SH-SY5Y (cell line): ENCODE measurements at regions not wholly inside any gene's neighbourhood (a gene's known extent, or its start where the extent isn't known, plus 50 kb on each side); places are given as distances from the start of the nearest gene placed in this dataset.

Experiments
- GATA2 ChIP-seq: IDR thresholded peaks from 2 replicates; pipeline ENCODE4 v1.6.1; 2011; ENCODE audit warnings: mild to moderate bottlenecking, low read depth, low read length
- GATA3 ChIP-seq: IDR thresholded peaks from 2 replicates; pipeline ENCODE4 v1.6.1; 2011; ENCODE audit warnings: low read depth, mild to moderate bottlenecking, low read length, moderate library complexity

DNA sequence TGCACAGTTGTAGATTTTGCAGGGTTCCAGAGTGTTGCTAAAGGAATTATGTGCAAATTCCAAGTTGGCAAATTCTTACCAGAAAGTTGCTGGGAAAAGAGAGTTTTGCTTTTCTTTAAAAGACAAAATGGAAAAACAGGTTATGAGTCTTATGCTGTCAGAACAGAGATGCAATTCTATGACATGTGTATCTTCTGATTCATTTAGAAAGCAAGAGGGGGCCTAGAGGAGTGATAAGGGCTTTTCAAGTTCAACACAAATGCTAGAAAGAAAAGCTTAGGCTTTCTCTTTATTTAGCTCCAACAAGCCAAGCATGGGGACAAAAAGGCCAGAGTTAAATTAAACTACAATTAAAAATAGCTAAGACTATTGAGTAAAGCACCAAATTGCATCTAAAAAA, 72.4 kb upstream of the GATB start:
- TF ChIP-seq GATA2 (no peak), GATA3 (no peak)
